Left renal pelvis (tissue), 4 donors: ENCODE measurements at regions not wholly inside any gene's neighbourhood (a gene's known extent, or its start where the extent isn't known, plus 50 kb on each side); places are given as distances from the start of the nearest gene placed in this dataset.

ENCODE experiments used
- DNase-seq, 4 donors: peaks; one replicate each; pipeline ENCODE4 v3.0.0-alpha.2; 2013; ENCODE audit warnings: low read depth in 4 of 4, low spot score in 3 of 4

GRCh38 chr3:64291345-64291744 is 66.1 kb upstream of the PRICKLE2 start:
- DNase-seq: no peak

- no peak for DNase-seq
Measured at GRCh38 chr3:64290864-64291263, 65.6 kb upstream of the PRICKLE2 start.

DNA sequence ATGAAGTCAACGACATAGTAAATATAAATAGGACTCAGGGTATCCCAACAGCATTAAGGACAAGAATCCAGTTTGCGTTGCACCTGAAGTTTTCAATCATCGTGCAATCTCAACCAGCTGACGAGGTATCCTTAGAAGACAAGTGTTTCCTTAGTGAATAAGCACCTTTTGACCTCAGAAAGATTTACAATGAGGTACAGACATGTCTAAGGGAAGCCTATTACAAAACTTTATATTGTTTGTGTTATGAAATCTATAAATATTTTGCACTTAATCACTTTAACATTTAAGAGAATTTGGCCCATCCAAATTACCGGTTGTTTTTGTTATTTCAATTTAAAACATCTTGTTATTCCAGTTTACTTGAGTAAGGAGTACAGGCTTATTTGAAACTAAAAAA is 64.9 kb upstream of the PRICKLE2 start:
- no peak for DNase-seq

GRCh38 chr3:64289622-64290021 is 64.4 kb upstream of the PRICKLE2 start:
- DNase-seq: no peak

- no peak for DNase-seq
Measured at GRCh38 chr3:64278625-64279024, 53.4 kb upstream of the PRICKLE2 start.

DNA sequence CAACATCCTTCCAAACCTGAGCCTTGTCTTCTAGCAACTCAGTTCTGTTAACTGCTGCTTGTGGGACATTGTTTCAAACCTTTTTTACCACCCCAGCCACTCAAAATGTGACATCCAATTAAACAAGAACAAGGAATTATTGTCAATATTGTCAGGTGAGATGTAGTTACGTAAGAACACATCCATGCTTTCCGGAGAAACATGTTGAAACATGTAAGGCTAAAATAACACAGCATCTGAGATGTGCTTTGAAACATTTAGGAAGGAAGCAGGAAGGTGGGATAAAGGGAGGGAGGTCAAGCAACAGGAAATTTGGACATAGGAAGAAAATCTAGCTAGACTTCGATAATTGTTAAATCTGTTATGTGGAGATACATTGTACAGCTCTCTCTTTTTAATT is 50.9 kb upstream of the PRICKLE2 start:
- DNase-seq: no peak
